Uterus (tissue), 3 donors: ENCODE measurements at regions not wholly inside any gene's neighbourhood (a gene's known extent, or its start where the extent isn't known, plus 50 kb on each side); places are given as distances from the start of the nearest gene placed in this dataset.

Source experiments
- DNase-seq, 2 donors: peaks; one replicate each; pipeline ENCODE4 v3.0.0-alpha.2; 2019 to 2020
- H3K27ac ChIP-seq, 2 donors: fragments of 200-600 bp; sonication (generic); 1 replicate in 1 of 2; 2 replicates in 1 of 2; pipeline ENCODE4 v1.5.1; 2016 to 2018
- H3K27me3 ChIP-seq, 2 donors: fragments of 200-600 bp; sonication (generic); one replicate each; pipeline ENCODE4 v1.5.1; 2018 to 2019; ENCODE audit warnings: control low read depth in 1 of 2
- H3K36me3 ChIP-seq, 2 donors: fragments of 200-600 bp; sonication (generic); one replicate each; pipeline ENCODE4 v1.5.1; 2019; ENCODE audit warnings: control low read depth in 1 of 2
- H3K4me1 ChIP-seq, 2 donors: fragments of 200-600 bp; sonication (generic); one replicate each; pipeline ENCODE4 v1.5.1; 2018 to 2019; ENCODE audit warnings: control low read depth in 1 of 2
- H3K4me3 ChIP-seq, 2 donors: fragments of 200-600 bp; sonication (generic); 1 replicate in 1 of 2; 2 replicates in 1 of 2; pipeline ENCODE4 v1.5.1; 2018 to 2019; ENCODE audit warnings: mild to moderate bottlenecking in 1 of 2
- H3K9me3 ChIP-seq, 2 donors: fragments of 200-600 bp; sonication (generic); one replicate each; pipeline ENCODE4 v1.5.1; 2019; ENCODE audit warnings: control low read depth in 1 of 2
- POLR2A ChIP-seq, 2 donors: fragments of 450-650 bp; IDR thresholded peaks; one replicate each; pipeline ENCODE4 v1.6.1; 2016; ENCODE audit warnings: antibody characterized with exemption in 2 of 2, mild to moderate bottlenecking in 1 of 2, moderate library complexity in 1 of 2
- intact Hi-C: fragments of 100-400 bp; cut with DNase I; formaldehyde crosslinking; loops from one replicate; pipeline ENCODE4 v1.15.1; 2023; ENCODE audit warnings: low total_unique reads
- TF ChIP-seq, protein P1 (sequence below), 4 experiments: fragments of 200-600 bp in 2 of 4; fragments of 450-650 bp in 2 of 4; sonication (generic) in 2 of 4; IDR thresholded peaks; one replicate each; pipeline ENCODE4 v1.5.1; 2016 to 2019; ENCODE audit warnings: antibody characterized with exemption in 4 of 4, mild to moderate bottlenecking in 2 of 4, moderate library complexity in 1 of 4
- donor health status: DM: yes; HTN: yes; CAD: no.

DNA sequence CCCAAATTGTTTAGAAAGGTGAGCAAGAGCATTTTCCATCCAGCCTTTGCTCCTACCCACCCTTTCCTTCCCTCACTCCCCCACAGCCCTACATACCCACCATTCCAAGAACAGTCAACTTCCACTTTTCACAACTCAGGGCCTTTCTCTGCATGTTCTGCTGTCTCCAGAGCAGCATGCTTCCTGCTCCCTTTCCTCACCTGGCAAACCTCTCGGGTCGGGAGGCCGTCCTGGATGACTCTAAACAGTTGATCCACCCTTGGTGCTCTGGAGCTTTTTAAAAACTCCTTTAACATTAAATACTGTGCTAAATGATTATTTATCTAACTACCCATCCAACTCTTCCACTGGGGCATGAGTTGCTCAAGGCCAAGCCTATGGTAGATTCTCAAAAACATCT, 200.6 kb downstream of the SETD4 start:
- intact Hi-C loops: no loop called here

DNA sequence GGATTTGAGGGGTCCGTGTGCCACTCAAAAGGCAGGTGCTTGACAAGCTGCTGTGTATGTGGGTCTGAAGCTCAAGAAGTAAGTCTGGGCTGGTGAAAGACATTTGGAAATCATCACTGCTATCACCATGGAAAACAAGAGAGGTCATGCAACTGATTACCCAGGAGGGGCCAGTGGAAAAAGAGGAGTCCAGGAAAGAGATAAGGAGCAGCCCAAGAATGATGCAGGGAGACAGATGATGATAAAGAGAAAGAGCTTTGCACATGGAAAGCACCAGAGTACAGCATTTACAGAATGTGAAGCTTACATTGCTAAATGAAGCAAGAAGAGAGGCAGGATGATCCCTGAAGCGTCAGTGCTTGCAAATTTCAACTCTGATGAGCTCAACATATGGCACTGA, 203.2 kb downstream of the SETD4 start:
- intact Hi-C loops: no loop called here

More for the DNA sequence above, 200.6 kb downstream of the SETD4 start:
- Histone ChIP-seq H3K4me1 (no peaks in the 10 kb centered on the region), H3K36me3 (no peaks in the 10 kb centered on the region), H3K27me3 (no peaks in the 10 kb centered on the region), H3K27ac (no peak overlapping the region), H3K9me3 (no peaks in the 10 kb centered on the region), H3K4me3 (no peak overlapping the region)
- TF ChIP-seq POLR2A (IDR thresholded peaks at IDR 0.05): no peak
- TF ChIP-seq, protein P1, sequence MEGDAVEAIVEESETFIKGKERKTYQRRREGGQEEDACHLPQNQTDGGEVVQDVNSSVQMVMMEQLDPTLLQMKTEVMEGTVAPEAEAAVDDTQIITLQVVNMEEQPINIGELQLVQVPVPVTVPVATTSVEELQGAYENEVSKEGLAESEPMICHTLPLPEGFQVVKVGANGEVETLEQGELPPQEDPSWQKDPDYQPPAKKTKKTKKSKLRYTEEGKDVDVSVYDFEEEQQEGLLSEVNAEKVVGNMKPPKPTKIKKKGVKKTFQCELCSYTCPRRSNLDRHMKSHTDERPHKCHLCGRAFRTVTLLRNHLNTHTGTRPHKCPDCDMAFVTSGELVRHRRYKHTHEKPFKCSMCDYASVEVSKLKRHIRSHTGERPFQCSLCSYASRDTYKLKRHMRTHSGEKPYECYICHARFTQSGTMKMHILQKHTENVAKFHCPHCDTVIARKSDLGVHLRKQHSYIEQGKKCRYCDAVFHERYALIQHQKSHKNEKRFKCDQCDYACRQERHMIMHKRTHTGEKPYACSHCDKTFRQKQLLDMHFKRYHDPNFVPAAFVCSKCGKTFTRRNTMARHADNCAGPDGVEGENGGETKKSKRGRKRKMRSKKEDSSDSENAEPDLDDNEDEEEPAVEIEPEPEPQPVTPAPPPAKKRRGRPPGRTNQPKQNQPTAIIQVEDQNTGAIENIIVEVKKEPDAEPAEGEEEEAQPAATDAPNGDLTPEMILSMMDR (IDR thresholded peaks at IDR 0.05): no peak
- no peak for DNase-seq

DNA sequence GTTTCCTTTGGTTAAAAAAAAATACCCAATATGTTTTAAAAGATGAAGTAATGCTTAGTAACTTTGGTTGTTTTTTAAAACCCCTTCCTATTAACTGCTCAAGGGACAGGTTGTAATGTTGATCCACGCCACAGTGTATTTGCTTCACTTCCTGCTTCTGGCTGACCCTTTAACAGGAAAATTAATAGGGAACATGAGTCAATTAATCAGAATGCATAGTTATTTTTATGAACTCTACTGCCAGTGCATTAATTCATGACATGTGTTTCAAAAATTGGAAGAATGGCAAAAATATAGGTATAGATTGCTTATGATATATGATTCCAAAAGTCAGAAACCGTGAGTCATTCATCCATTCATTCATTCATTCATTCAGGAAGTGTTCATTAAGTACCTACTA, 204.8 kb downstream of the SETD4 start:
- Histone ChIP-seq H3K9me3 (no peaks in the 10 kb centered on the region), H3K4me1 (peaks cover 4 to 13% of the 10 kb centered on the region in 2 donors), H3K27ac (no peak overlapping the region), H3K27me3 (no peaks in the 10 kb centered on the region), H3K4me3 (no peak overlapping the region), H3K36me3 (no peaks in the 10 kb centered on the region)
- DNase-seq: no peak
- intact Hi-C loops: no loop called here
- no peak for TF ChIP-seq POLR2A (IDR thresholded peaks at IDR 0.05)
- TF ChIP-seq, protein P1 (IDR thresholded peaks at IDR 0.05): no peak

More for the DNA sequence above, 203.2 kb downstream of the SETD4 start:
- no peak overlapping the region for H3K4me3 ChIP-seq
- no peaks in the 10 kb centered on the region for H3K36me3 ChIP-seq
- TF ChIP-seq, protein P1 (IDR thresholded peaks at IDR 0.05): no peak
- TF ChIP-seq POLR2A (IDR thresholded peaks at IDR 0.05): no peak
- no peaks in the 10 kb centered on the region for H3K9me3 ChIP-seq
- no peaks in the 10 kb centered on the region for H3K27me3 ChIP-seq
- no peak overlapping the region for H3K27ac ChIP-seq
- H3K4me1 ChIP-seq: peaks cover 0 to 7% of the 10 kb centered on the region in 2 donors
- no peak for DNase-seq

DNA sequence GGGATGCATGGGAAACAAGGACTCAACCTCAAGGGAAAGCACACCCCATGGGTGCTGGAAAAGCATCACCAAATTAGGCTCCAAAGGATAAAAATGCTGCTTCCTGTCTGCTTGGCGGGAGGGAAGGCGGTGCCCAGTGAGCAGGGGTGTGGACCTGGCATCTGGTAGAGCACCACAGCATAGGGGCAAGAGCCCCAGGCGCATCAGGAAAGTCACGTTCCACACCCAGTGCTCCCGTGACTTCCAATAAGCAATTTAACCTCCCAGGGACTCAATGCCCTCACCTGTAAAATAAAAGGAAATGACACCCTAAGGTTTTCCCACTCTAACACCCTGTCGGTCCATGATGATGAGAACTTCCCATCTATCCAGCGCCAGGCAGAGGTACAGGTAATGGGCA, 206.0 kb downstream of the SETD4 start:
- Histone ChIP-seq H3K27ac (peak overlapping the region; percentile 5 to 31), H3K4me1 (peaks cover 4 to 14% of the 10 kb centered on the region in 2 donors), H3K27me3 (no peaks in the 10 kb centered on the region), H3K4me3 (no peak overlapping the region), H3K36me3 (no peaks in the 10 kb centered on the region), H3K9me3 (no peaks in the 10 kb centered on the region)
- intact Hi-C loops: no loop called here
- TF ChIP-seq, protein P1 (IDR thresholded peaks at IDR 0.05): no peak
- TF ChIP-seq POLR2A (IDR thresholded peaks at IDR 0.05): no peak
- no peak for DNase-seq

DNA sequence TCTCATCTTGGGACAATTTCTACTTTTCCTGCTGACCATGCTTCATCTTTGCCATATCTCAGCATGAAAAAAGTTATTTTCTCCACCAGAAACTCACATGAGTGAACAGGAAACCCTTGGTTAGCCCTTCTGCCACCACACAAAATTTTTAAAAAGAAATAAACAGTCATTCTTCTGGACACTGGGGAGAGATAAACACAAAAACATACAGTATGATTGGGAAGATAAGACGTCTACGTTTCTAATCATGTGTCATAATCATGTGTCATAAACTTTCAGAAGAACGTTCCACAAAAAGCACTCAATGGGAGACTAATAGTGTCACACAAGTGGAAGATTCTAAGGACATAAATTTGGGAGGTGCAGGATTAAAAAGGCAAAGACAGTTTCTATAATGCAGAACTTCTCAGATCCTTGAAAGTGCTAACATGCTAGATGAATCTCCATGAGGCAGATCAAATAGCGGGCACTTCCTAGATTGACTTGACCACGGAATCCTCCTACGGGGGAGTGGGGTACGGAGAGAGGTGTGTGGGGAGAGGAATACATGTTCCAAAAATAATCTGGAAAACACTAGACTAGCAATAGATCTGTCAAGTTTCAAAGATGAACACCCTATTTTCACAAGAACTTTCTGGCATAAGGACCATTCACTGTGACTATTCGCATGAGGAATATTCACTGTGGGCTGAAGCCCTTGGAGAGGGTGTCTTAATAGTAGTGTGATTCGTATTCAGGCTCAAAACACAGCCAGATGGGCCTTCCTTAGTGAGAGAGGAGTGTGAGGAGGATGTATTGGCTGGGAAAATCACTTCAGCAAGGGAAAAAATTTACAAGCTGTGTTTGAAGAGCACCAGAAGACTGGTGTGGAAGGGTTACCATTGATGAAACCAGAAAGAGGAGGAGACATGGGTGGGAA, 206.7 kb downstream of the SETD4 start:
- H3K27me3 ChIP-seq: no peaks in the 10 kb centered on the region
- H3K27ac ChIP-seq: peak overlapping the region; percentile 5 to 31
- H3K9me3 ChIP-seq: no peaks in the 10 kb centered on the region
- intact Hi-C loops: no loop called here
- DNase-seq: peak in 1 of 2 donors; percentile 21
- H3K4me3 ChIP-seq: no peak overlapping the region
- no peaks in the 10 kb centered on the region for H3K36me3 ChIP-seq
- H3K4me1 ChIP-seq: peaks cover 4 to 14% of the 10 kb centered on the region in 2 donors
- TF ChIP-seq, protein P1 (IDR thresholded peaks at IDR 0.05): no peak
- TF ChIP-seq POLR2A (IDR thresholded peaks at IDR 0.05): no peak
